Duodenal mucosa (tissue), 2 donors: ENCODE measurements at regions not wholly inside any gene's neighbourhood (a gene's known extent, or its start where the extent isn't known, plus 50 kb on each side); places are given as distances from the start of the nearest gene placed in this dataset.

Experiments
- H3K27ac ChIP-seq: one replicate; pipeline ENCODE4 v1.7.0; 2013; ENCODE audit warnings: low read depth, low read length
- H3K27me3 ChIP-seq, 2 donors: one replicate each; pipeline ENCODE4 v1.7.0; 2013; ENCODE audit warnings: low read length in 2 of 2, control low read depth in 1 of 2; ENCODE audit not compliant: insufficient read depth in 2 of 2, control insufficient read depth in 1 of 2
- H3K36me3 ChIP-seq, 2 donors: one replicate each; pipeline ENCODE4 v1.7.0; 2013; ENCODE audit warnings: low read length in 2 of 2, control low read depth in 1 of 2; ENCODE audit not compliant: insufficient read depth in 2 of 2, control insufficient read depth in 1 of 2
- H3K4me1 ChIP-seq, 2 donors: one replicate each; pipeline ENCODE4 v1.7.0; 2013; ENCODE audit warnings: low read length in 2 of 2, control low read depth in 1 of 2; ENCODE audit not compliant: insufficient read depth in 2 of 2, control insufficient read depth in 1 of 2
- H3K4me3 ChIP-seq, 2 donors: one replicate each; pipeline ENCODE4 v1.7.0; 2013; ENCODE audit warnings: low read length in 2 of 2, low read depth in 1 of 2
- H3K9ac ChIP-seq, 2 donors: one replicate each; pipeline ENCODE4 v1.7.0; 2013; ENCODE audit warnings: low read length in 2 of 2, low read depth in 1 of 2
- H3K9me3 ChIP-seq, 2 donors: one replicate each; pipeline ENCODE4 v1.7.0; 2013; ENCODE audit warnings: low read length in 2 of 2, control low read depth in 1 of 2; ENCODE audit not compliant: control insufficient read depth in 1 of 2

DNA sequence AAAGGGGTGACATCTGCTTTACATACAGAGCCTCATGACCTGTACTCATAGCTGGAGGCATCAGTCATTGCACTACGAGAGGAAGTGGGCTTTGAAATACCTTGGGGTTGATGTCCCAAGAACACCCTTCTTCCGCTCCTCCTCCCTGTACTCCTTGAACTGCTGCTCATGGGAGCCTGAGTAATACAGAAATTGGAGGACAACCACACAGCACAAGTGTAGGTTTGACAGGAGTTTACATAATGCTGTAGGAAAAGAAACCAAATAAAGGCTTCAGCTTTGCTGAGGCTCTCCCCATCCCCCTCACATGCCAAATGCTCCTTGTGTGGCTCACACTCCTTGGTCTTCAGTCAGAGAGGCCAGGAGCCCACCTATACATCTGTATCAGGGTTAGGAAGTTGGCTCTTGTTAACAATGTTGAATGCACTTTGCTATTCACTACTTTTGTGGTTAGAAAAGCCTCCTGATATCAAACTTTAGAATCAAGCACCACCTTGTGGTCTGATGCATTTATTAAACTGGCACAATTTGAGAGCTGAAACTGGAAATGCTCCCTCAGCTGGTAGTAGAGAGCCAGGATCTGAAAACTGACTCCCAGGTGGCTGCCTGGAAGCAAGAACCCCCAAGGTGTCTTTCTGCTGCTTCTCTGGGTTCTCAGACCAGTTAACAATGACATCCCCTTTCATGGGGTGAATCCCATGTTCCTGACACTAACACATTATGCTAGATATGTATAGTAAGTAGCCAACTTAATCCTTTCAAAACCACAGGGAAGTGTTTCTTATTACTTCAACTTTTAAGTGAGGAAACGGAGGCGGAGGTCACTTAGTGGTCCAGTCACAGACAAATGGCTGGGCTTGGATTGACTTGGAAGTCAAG lies 56.2 kb upstream of the EDN1 start:
- peak overlapping the region in 1 of 2 donors; percentile 5 for H3K9ac ChIP-seq

DNA sequence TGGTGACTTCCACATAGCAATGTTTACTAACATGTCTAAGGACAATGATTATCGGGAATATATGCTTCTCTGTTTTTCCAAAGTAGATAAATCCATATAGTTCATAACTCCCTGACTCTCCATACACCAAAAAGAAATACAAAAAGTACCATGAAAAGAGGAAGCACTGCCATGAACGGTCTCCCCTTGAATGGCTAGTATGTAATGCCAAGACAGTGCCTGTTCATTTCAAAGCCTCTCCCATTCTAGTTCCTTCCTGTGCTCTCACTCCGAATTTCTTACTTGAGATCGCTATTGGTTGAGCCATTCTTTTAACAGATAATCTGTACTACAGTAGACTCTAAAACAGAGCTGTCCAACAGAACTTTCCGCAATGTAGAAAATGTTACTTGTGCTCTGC lies 54.8 kb upstream of the EDN1 start:
- no peak overlapping the region for H3K4me3 ChIP-seq
- H3K36me3 ChIP-seq = no peaks in the 10 kb centered on the region
- no peak overlapping the region for H3K27ac ChIP-seq
- no peak overlapping the region for H3K9ac ChIP-seq
- no peaks in the 10 kb centered on the region for H3K9me3 ChIP-seq
- no peaks in the 10 kb centered on the region for H3K27me3 ChIP-seq
- peaks cover 10% of the 10 kb centered on the region in 2 donors for H3K4me1 ChIP-seq

More for the DNA sequence above, 56.2 kb upstream of the EDN1 start:
- Histone ChIP-seq H3K4me1 (peaks cover 17 to 18% of the 10 kb centered on the region in 2 donors), H3K9me3 (no peaks in the 10 kb centered on the region), H3K36me3 (no peaks in the 10 kb centered on the region), H3K4me3 (no peak overlapping the region), H3K27ac (no peak overlapping the region), H3K27me3 (no peaks in the 10 kb centered on the region)

DNA sequence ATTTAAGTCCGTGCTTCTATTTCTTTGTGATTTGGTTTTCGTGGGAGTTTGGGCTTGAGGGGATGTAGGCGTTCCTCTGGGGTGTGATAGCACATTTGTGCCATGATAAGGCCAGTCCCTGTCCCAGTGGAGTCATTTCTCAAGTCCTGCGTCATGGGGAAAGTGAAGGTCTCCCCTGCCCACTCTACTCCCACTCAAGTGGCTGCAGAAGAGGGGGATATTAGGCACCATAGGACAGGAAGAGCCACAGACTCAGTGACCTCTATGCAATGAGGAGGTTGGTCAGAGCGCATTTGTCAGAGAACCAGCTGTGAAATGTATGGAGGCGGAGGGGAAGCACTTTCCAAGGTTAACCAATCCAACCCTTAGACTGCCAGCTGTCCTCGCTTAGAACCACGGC lies 51.9 kb upstream of the EDN1 start:
- H3K9ac ChIP-seq = no peak overlapping the region
- no peaks in the 10 kb centered on the region for H3K36me3 ChIP-seq
- H3K4me1 ChIP-seq = peaks cover 17 to 21% of the 10 kb centered on the region in 2 donors
- no peak overlapping the region for H3K27ac ChIP-seq
- no peaks in the 10 kb centered on the region for H3K27me3 ChIP-seq
- no peaks in the 10 kb centered on the region for H3K9me3 ChIP-seq
- no peak overlapping the region for H3K4me3 ChIP-seq
